ENCODE measurements at regions not wholly inside any gene's neighbourhood (a gene's known extent, or its start where the extent isn't known, plus 50 kb on each side); places are given as distances from the start of the nearest gene placed in this dataset.

DNA sequence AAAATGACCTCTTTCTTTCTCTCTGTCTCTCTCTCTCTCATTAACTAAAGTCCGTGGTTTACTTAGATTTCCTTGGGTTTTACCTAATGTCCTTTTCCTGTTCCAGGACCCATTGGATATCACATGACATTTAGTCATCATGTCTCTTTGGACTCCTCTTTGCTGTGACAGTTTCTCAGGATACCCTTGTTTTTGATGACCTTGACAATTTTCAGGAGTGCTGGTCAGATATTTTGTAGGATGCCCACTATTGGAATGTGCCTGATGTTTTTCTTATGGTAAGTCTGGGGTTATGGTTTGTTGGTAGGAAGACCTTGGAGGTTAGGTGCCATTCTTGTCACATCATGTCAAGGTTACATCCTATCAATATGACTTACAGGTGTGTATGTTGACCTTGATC is 199.2 kb upstream of the HTR1E start:
- TF ChIP-seq TAF1 (IDR thresholded peaks at IDR 0.05; ENCODE audit: low read depth) (no peak), TCF12 (IDR thresholded peaks at IDR 0.05; ENCODE audit: low read depth) (no peak), RAD21 (IDR thresholded peaks at IDR 0.05; ENCODE audit: low read depth) (no peak), EGR1 (IDR thresholded peaks at IDR 0.05) (no peak), CREB1 (IDR thresholded peaks at IDR 0.05; ENCODE audit: low read depth) (no peak), ZBTB7A (IDR thresholded peaks at IDR 0.05; ENCODE audit: low read depth) (no peak), USF1 (IDR thresholded peaks at IDR 0.05) (no peak), CEBPB (IDR thresholded peaks at IDR 0.05) (no peak), YY1 (IDR thresholded peaks at IDR 0.05; ENCODE audit: low read depth) (no peak), EP300 (IDR thresholded peaks at IDR 0.05; ENCODE audit: borderline replicate concordance) (no peak), NFIC (IDR thresholded peaks at IDR 0.05) (no peak), TEAD4 (IDR thresholded peaks at IDR 0.05) (no peak)
- TF ChIP-seq, protein P1, sequence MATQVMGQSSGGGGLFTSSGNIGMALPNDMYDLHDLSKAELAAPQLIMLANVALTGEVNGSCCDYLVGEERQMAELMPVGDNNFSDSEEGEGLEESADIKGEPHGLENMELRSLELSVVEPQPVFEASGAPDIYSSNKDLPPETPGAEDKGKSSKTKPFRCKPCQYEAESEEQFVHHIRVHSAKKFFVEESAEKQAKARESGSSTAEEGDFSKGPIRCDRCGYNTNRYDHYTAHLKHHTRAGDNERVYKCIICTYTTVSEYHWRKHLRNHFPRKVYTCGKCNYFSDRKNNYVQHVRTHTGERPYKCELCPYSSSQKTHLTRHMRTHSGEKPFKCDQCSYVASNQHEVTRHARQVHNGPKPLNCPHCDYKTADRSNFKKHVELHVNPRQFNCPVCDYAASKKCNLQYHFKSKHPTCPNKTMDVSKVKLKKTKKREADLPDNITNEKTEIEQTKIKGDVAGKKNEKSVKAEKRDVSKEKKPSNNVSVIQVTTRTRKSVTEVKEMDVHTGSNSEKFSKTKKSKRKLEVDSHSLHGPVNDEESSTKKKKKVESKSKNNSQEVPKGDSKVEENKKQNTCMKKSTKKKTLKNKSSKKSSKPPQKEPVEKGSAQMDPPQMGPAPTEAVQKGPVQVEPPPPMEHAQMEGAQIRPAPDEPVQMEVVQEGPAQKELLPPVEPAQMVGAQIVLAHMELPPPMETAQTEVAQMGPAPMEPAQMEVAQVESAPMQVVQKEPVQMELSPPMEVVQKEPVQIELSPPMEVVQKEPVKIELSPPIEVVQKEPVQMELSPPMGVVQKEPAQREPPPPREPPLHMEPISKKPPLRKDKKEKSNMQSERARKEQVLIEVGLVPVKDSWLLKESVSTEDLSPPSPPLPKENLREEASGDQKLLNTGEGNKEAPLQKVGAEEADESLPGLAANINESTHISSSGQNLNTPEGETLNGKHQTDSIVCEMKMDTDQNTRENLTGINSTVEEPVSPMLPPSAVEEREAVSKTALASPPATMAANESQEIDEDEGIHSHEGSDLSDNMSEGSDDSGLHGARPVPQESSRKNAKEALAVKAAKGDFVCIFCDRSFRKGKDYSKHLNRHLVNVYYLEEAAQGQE (IDR thresholded peaks at IDR 0.05; ENCODE audit: low read depth), result no peak

DNA sequence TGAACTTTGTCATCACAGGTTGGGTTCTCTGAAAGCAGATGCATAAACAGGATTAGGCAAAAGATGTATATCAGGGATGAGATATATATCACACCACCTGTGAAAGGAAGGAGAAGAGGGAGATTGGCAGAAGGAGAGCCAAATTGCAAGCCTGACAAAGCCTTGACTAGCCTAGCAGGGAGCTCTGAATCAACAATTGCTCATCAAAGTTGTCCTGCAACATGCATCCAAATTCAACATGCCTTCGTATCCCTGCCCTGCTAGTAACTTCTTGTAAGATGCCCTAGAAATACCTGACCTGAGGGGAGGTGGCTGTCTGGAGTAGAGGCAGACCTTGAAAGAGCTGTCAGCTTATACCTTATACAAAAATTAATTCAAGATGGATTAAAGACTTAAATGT is 207.1 kb upstream of the HTR1E start:
- TF ChIP-seq, protein P1 (IDR thresholded peaks at IDR 0.05; ENCODE audit: low read depth), result no peak
- no peak for TF ChIP-seq TAF1 (IDR thresholded peaks at IDR 0.05; ENCODE audit: low read depth)
- TF ChIP-seq NFIC (IDR thresholded peaks at IDR 0.05), result no peak
- no peak for TF ChIP-seq FOXM1 (IDR thresholded peaks at IDR 0.05; ENCODE audit: borderline replicate concordance, low read depth)
- no peak for TF ChIP-seq TEAD4 (IDR thresholded peaks at IDR 0.05)
- no peak for TF ChIP-seq ZBTB7A (IDR thresholded peaks at IDR 0.05; ENCODE audit: low read depth)
- no peak for TF ChIP-seq MAX (IDR thresholded peaks at IDR 0.05)
- no peak for TF ChIP-seq CREB1 (IDR thresholded peaks at IDR 0.05; ENCODE audit: low read depth)
- TF ChIP-seq EP300 (IDR thresholded peaks at IDR 0.05; ENCODE audit: borderline replicate concordance), result no peak
- TF ChIP-seq TCF12 (IDR thresholded peaks at IDR 0.05; ENCODE audit: low read depth), result no peak
- TF ChIP-seq CEBPB (IDR thresholded peaks at IDR 0.05), result no peak
- TF ChIP-seq RAD21 (IDR thresholded peaks at IDR 0.05; ENCODE audit: low read depth), result no peak
- TF ChIP-seq YY1 (IDR thresholded peaks at IDR 0.05; ENCODE audit: low read depth), result no peak
- no peak for TF ChIP-seq EGR1 (IDR thresholded peaks at IDR 0.05)

- TF ChIP-seq EGR1 (IDR thresholded peaks at IDR 0.05) (no peak), MAX (IDR thresholded peaks at IDR 0.05) (no peak)
Measured at GRCh38 chr6:86728976-86729375, 208.4 kb upstream of the HTR1E start.

DNA sequence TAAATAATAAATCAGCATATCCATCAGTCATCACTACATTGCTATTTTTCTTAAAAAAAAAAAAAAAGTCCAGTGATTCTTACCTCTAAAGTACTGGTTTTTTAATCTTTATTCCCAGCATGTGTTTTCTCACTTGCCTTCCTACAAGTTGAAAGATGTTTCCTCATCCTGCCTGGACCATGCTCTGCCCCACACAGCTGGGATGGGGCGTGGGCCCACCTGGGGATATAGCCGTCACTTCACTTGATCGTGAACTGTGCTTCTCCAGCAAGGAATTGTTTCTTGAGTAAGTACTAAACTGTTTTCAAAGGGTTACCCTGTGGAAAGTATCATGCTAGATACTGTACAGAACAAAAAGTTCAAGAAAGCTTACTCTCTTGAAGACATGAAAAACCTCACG is 212.6 kb upstream of the HTR1E start:
- TF ChIP-seq TAF1 (IDR thresholded peaks at IDR 0.05; ENCODE audit: low read depth), result no peak
- no peak for TF ChIP-seq CEBPB (IDR thresholded peaks at IDR 0.05)
- TF ChIP-seq NFIC (IDR thresholded peaks at IDR 0.05), result no peak
- TF ChIP-seq EGR1 (IDR thresholded peaks at IDR 0.05), result no peak
- TF ChIP-seq USF1 (IDR thresholded peaks at IDR 0.05), result no peak

DNA sequence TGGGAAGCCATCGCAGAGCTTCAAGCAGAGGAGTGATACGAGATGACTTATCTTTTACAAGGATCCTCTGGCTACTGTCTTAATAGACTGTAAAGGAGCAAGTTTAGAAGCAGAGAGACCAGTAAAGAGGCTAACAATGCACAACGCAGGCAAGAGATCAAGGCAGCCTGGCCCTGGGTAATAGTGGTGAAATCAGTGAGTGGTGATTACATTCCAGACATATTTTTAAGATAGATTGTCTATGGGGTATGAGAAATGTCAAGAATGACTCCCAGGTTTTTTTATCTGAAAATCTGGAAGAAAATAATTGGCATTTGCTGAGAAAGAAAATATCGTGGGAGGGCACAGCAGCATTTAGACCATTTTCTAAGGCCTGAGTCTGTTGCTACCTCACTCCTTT is 213.6 kb upstream of the HTR1E start:
- TF ChIP-seq FOXM1 (IDR thresholded peaks at IDR 0.05; ENCODE audit: borderline replicate concordance, low read depth) (no peak), USF1 (IDR thresholded peaks at IDR 0.05) (no peak), CEBPB (IDR thresholded peaks at IDR 0.05) (no peak), EGR1 (IDR thresholded peaks at IDR 0.05) (no peak)

DNA sequence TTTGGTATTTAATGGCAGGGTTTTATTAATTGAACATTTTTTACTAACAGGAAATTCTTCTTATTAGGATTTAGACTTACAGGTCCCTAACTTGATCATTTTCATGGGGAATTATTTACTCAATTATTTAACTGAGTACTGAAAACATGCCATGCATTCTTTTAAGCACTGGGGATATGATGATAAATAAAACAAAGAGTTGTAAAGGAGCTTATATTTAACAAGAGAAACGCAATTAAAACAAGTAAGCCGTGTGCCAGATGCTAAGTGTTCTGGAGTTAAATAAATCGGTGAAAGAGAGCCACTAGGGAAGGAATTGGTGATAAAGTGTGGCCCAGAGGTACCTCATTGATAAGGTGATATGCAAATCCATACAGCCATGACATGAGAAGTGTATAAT is 214.2 kb upstream of the HTR1E start:
- no peak for TF ChIP-seq TAF1 (IDR thresholded peaks at IDR 0.05; ENCODE audit: low read depth)
- TF ChIP-seq, protein P1 (IDR thresholded peaks at IDR 0.05; ENCODE audit: low read depth), result no peak
- no peak for TF ChIP-seq EGR1 (IDR thresholded peaks at IDR 0.05)
- no peak for TF ChIP-seq TCF12 (IDR thresholded peaks at IDR 0.05; ENCODE audit: low read depth)
- no peak for TF ChIP-seq ZBTB7A (IDR thresholded peaks at IDR 0.05; ENCODE audit: low read depth)
- TF ChIP-seq EP300 (IDR thresholded peaks at IDR 0.05; ENCODE audit: borderline replicate concordance), result no peak
- no peak for TF ChIP-seq CEBPB (IDR thresholded peaks at IDR 0.05)
- no peak for TF ChIP-seq RAD21 (IDR thresholded peaks at IDR 0.05; ENCODE audit: low read depth)
- no peak for TF ChIP-seq MAX (IDR thresholded peaks at IDR 0.05)
- no peak for TF ChIP-seq NFIC (IDR thresholded peaks at IDR 0.05)
- no peak for TF ChIP-seq YY1 (IDR thresholded peaks at IDR 0.05; ENCODE audit: low read depth)
